IMR-90 (cell line): ENCODE measurements at regions not wholly inside any gene's neighbourhood (a gene's known extent, or its start where the extent isn't known, plus 50 kb on each side); places are given as distances from the start of the nearest gene placed in this dataset.

ENCODE experiments used
- ATAC-seq: fragments of 200-7000 bp; cut with Tn5 transposase; 2 replicates; pipeline ENCODE4 v1.9.1; 2020; ENCODE audit warnings: low read depth, mild to moderate bottlenecking, moderate library complexity
- BruUV-seq: library from RNA; stranded (reverse); fragments of 400-500 nt; replicated peaks from 2 replicates; lab custom pipeline; 2021; lab: Mats Ljungman, UMichigan
- CTCF ChIA-PET: fragments of 300-600 bp; formaldehyde crosslinking; extraction: SDS; loops from one replicate; lab custom pipeline; 2021; ENCODE audit warnings: antibody characterized with exemption; lab: Yijun Ruan, JAX
- POLR2A ChIA-PET: fragments of 300-600 bp; sonication (Branson Sonifier 250); formaldehyde crosslinking; loops from one replicate; lab custom pipeline; 2022; ENCODE audit warnings: antibody characterized with exemption; ENCODE audit not compliant: unreplicated experiment; lab: Charles Lee
- DNase-seq: peaks from one replicate; pipeline ENCODE4 v3.0.0; 2013
- H2AFZ ChIP-seq: replicated peaks from 2 replicates; pipeline ENCODE3; 2013; ENCODE audit warnings: low read length, mild to moderate bottlenecking; ENCODE audit not compliant: poor library complexity
- H2AK5ac ChIP-seq: 2 replicates; pipeline ENCODE4 v1.6.1; 2013; ENCODE audit warnings: low read depth, low read length, inconsistent platforms
- H2AK9ac ChIP-seq: replicated peaks from 2 replicates; pipeline ENCODE3; 2013; ENCODE audit warnings: mild to moderate bottlenecking, low read depth, low read length, moderate library complexity; ENCODE audit not compliant: poor library complexity
- H2BK120ac ChIP-seq: 2 replicates; pipeline ENCODE4 v1.6.1; 2013; ENCODE audit warnings: low read depth, low read length, inconsistent platforms
- H2BK15ac ChIP-seq: 3 replicates; pipeline ENCODE4 v1.6.1; 2013; ENCODE audit warnings: low read depth, low read length, inconsistent platforms
- H2BK20ac ChIP-seq: 2 replicates; pipeline ENCODE4 v1.6.1; 2013; ENCODE audit warnings: low read depth, mild to moderate bottlenecking, inconsistent platforms, low read length, moderate library complexity
- H2BK5ac ChIP-seq: 2 replicates; pipeline ENCODE4 v1.6.1; 2013; ENCODE audit warnings: mild to moderate bottlenecking, low read depth, low read length, inconsistent platforms; ENCODE audit not compliant: poor library complexity, severe bottlenecking
- H3K14ac ChIP-seq: replicated peaks from 2 replicates; pipeline ENCODE4 v1.6.1; 2013; ENCODE audit warnings: low read depth, low read length, inconsistent platforms
- H3K18ac ChIP-seq: 2 replicates; pipeline ENCODE4 v1.6.1; 2013; ENCODE audit warnings: low read depth, low read length, control low read depth
- H3K23ac ChIP-seq: 2 replicates; pipeline ENCODE4 v1.6.1; 2013; ENCODE audit warnings: low read depth, low read length, inconsistent platforms
- H3K27ac ChIP-seq: 2 replicates; pipeline ENCODE4 v1.5.1; 2013; ENCODE audit warnings: mild to moderate bottlenecking, control low read depth, low read length; ENCODE audit not compliant: insufficient read depth
- H3K27me3 ChIP-seq: 2 replicates; pipeline ENCODE4 v1.6.1; 2013; ENCODE audit warnings: low read length; ENCODE audit not compliant: control insufficient read depth, insufficient read depth
- H3K36me3 ChIP-seq: 2 replicates; pipeline ENCODE4 v1.6.1; 2013; ENCODE audit warnings: low read length, mixed read lengths; ENCODE audit not compliant: control insufficient read depth, insufficient read depth
- H3K4ac ChIP-seq: 2 replicates; pipeline ENCODE4 v1.6.1; 2013; ENCODE audit warnings: low read depth, low read length, inconsistent platforms
- H3K4me1 ChIP-seq: 2 replicates; pipeline ENCODE4 v1.6.1; 2013; ENCODE audit warnings: low read length, mixed read lengths; ENCODE audit not compliant: control insufficient read depth, insufficient read depth
- H3K4me2 ChIP-seq: 2 replicates; pipeline ENCODE4 v1.6.1; 2013; ENCODE audit warnings: low read depth, mild to moderate bottlenecking, control low read depth, low read length, moderate library complexity
- H3K4me3 ChIP-seq: 2 replicates; pipeline ENCODE4 v1.5.1; 2013; ENCODE audit warnings: low read depth, mild to moderate bottlenecking, control low read depth, low read length, moderate library complexity; ENCODE audit not compliant: insufficient read depth
- H3K56ac ChIP-seq: 2 replicates; pipeline ENCODE4 v1.6.1; 2013; ENCODE audit warnings: low read length, inconsistent platforms; ENCODE audit not compliant: insufficient read depth; ENCODE audit errors: extremely low read depth
- H3K79me1 ChIP-seq, 2 experiments: 2 replicates each; pipeline ENCODE4 v1.6.1; 2013; ENCODE audit warnings: low read length in 2 of 2, inconsistent platforms in 1 of 2, low read depth in 1 of 2
- H3K9ac ChIP-seq: 2 replicates; pipeline ENCODE4 v1.6.1; 2013; ENCODE audit warnings: low read depth, low read length, control low read depth
- H3K9me1 ChIP-seq: 2 replicates; pipeline ENCODE4 v1.6.1; 2013; ENCODE audit warnings: low read length, inconsistent platforms; ENCODE audit not compliant: insufficient read depth
- H3K9me3 ChIP-seq: 2 replicates; pipeline ENCODE4 v1.6.1; 2013; ENCODE audit warnings: low read length; ENCODE audit not compliant: control insufficient read depth, insufficient read depth
- H4K20me1 ChIP-seq: 2 replicates; pipeline ENCODE4 v1.6.1; 2013; ENCODE audit warnings: low read length, inconsistent platforms; ENCODE audit not compliant: insufficient read depth
- H4K5ac ChIP-seq: 2 replicates; pipeline ENCODE4 v1.6.1; 2013; ENCODE audit warnings: mild to moderate bottlenecking, low read depth, low read length, control low read depth
- H4K8ac ChIP-seq, 2 experiments: 2 replicates each; pipeline ENCODE4 v1.6.1; 2013; ENCODE audit warnings: low read depth in 2 of 2, low read length in 2 of 2, control low read depth in 1 of 2, inconsistent platforms in 1 of 2
- H4K91ac ChIP-seq: 2 replicates; pipeline ENCODE4 v1.6.1; 2013; ENCODE audit warnings: low read depth, low read length, inconsistent platforms; ENCODE audit not compliant: insufficient read depth
- BHLHE40 ChIP-seq: fragments of 150-350 bp; IDR thresholded peaks from 2 replicates; pipeline ENCODE4 v1.6.1; 2016; ENCODE audit warnings: mild to moderate bottlenecking, low read depth, low read length
- CEBPB ChIP-seq: IDR thresholded peaks from 2 replicates; pipeline ENCODE4 v1.6.1; 2012; ENCODE audit warnings: low read depth, low read length, improper control_type of control experiment
- FOS ChIP-seq: fragments of 150-350 bp; IDR thresholded peaks from 2 replicates; pipeline ENCODE4 v1.6.1; 2016; ENCODE audit warnings: low read depth, low read length
- MAFK ChIP-seq: IDR thresholded peaks from 2 replicates; pipeline ENCODE4 v1.6.1; 2012; ENCODE audit warnings: low read depth, low read length, improper control_type of control experiment
- MAZ ChIP-seq: IDR thresholded peaks from 2 replicates; pipeline ENCODE4 v1.6.1; 2012; ENCODE audit warnings: low read depth, mild to moderate bottlenecking, low read length, improper control_type of control experiment, moderate library complexity, borderline replicate concordance
- RFX5 ChIP-seq: IDR thresholded peaks from 2 replicates; pipeline ENCODE4 v1.8.0; 2012; ENCODE audit warnings: low read depth, mild to moderate bottlenecking, low read length, moderate library complexity
- WGBS, 2 experiments: methylation state at CpG; one replicate each; pipeline versions ENCODE4 v1.1.5 to v1.1.7; 2013; ENCODE audit warnings: missing lambda C conversion rate in 2 of 2; ENCODE audit not compliant: insufficient read length in 1 of 2; ENCODE audit errors: extremely low coverage in 2 of 2; 5-methylcytosine and 5-hydroxymethylcytosine counted together
- dilution Hi-C: fragments of 300-500 bp; cut with HindIII; formaldehyde crosslinking; loops from one replicate; pipeline ENCODE4 v1.14.3; 2018; ENCODE audit warnings: low sequenced_read_pairs; ENCODE audit not compliant: unreplicated experiment
- in situ Hi-C: fragments of 300-500 bp; cut with MboI; formaldehyde crosslinking; loops from 3 replicates; pipeline ENCODE4 v1.14.3; 2019; ENCODE audit warnings: low sequenced_read_pairs, inconsistent platforms, mixed read lengths
- intact Hi-C: fragments of 100-400 bp; cut with micrococcal nuclease; formaldehyde crosslinking; loops from 2 replicates; pipeline ENCODE4 v1.10.0; 2022

DNA sequence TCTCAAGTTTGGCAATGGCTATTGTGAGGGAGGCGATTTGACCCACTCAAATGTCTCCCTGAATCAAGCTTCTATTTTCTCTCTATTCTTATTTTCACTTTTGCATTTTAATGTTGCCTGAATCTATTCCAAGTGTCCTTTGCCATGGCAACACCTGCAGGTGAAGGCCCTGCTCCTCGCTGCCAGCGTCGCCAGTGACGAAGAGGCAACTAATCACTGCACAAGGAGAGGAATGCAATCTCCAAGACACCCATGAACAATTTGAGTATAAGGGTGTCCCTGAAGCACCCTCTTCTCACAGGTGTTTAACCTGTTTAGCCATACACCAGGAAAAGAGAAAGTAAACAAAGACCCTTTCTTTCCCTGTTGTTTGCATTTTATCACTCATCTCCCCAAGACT is 165.6 kb upstream of the VRK2 start:
- no peak overlapping the region for H3K4me3 ChIP-seq
- DNase-seq: no peak

More for the DNA sequence above, 165.6 kb upstream of the VRK2 start:
- 100% methylated on average over 1 of the region's 5 CpGs; no CpG with 5 or more reads in 1 of the 2 experiments for WGBS, 2 experiments
- Histone ChIP-seq H3K56ac (no peak overlapping the region), H3K4me2 (no peak overlapping the region), H4K5ac (no peak overlapping the region), H2BK120ac (no peak overlapping the region), H3K9me3 (no peaks in the 10 kb centered on the region), H4K20me1 (no peaks in the 10 kb centered on the region), H2BK15ac (no peak overlapping the region), H3K79me1 (no peaks in the 10 kb centered on the region), H3K27me3 (no peaks in the 10 kb centered on the region), H4K91ac (no peak overlapping the region), H4K8ac (no peak overlapping the region), H2BK20ac (no peak overlapping the region), H2BK5ac (no peak overlapping the region), H3K9me1 (no peaks in the 10 kb centered on the region), H2AK5ac (no peak overlapping the region), H2AFZ (no peak overlapping the region), H3K36me3 (no peaks in the 10 kb centered on the region), H3K18ac (no peak overlapping the region), H3K27ac (no peak overlapping the region), H3K9ac (no peak overlapping the region), H3K14ac (no peak overlapping the region), H2AK9ac (no peak overlapping the region), H3K23ac (no peak overlapping the region), H3K4ac (no peak overlapping the region), H3K4me1 (no peaks in the 10 kb centered on the region; the same call in 1 of the 2 replicates)
- ChIA-PET CTCF (interaction anchor here (0.7 kb wide), 1 partner anchor 343 kb away, joined by 4 read pairs; no protein-coding TSS in a partner anchor), POLR2A (no interaction called here)
- dilution Hi-C loops: no loop called here
- TF ChIP-seq MAFK (no peak), MAZ (no peak), BHLHE40 (no peak), CEBPB (no peak), FOS (no peak), RFX5 (no peak)
- no peak for ATAC-seq
- in situ Hi-C loops: no loop called here
- intact Hi-C loops: no loop called here
- no TSS peak for BruUV-seq
